ENCODE measurements at regions not wholly inside any gene's neighbourhood (a gene's known extent, or its start where the extent isn't known, plus 50 kb on each side); places are given as distances from the start of the nearest gene placed in this dataset.

- no peak overlapping the region for H2AFZ ChIP-seq (ENCODE audit: low read length)
- H3K9me3 ChIP-seq (ENCODE audit: low read depth, low read length): no peaks in the 10 kb centered on the region
- no peak overlapping the region for H3K27ac ChIP-seq (ENCODE audit: low read depth, low read length)
- DNase-seq (ENCODE audit: insufficient read length, low spot score, missing footprints): no peak
- H3K36me3 ChIP-seq (ENCODE audit: insufficient read depth, low read length): no peaks in the 10 kb centered on the region
- no peaks in the 10 kb centered on the region for H3K4me1 ChIP-seq (ENCODE audit: insufficient read depth, low read length)
- no peaks in the 10 kb centered on the region for H4K20me1 ChIP-seq (ENCODE audit: insufficient read depth, low read length)
- no peaks in the 10 kb centered on the region for H3K79me2 ChIP-seq (ENCODE audit: insufficient read depth, low read length)
- no peaks in the 10 kb centered on the region for H3K27me3 ChIP-seq (ENCODE audit: insufficient read depth, low read length)
- H3K4me3 ChIP-seq (ENCODE audit: insufficient read depth, low read length): no peak overlapping the region
- H3K4me2 ChIP-seq (ENCODE audit: insufficient read depth, low read length): no peak overlapping the region
- TF ChIP-seq, protein P1, sequence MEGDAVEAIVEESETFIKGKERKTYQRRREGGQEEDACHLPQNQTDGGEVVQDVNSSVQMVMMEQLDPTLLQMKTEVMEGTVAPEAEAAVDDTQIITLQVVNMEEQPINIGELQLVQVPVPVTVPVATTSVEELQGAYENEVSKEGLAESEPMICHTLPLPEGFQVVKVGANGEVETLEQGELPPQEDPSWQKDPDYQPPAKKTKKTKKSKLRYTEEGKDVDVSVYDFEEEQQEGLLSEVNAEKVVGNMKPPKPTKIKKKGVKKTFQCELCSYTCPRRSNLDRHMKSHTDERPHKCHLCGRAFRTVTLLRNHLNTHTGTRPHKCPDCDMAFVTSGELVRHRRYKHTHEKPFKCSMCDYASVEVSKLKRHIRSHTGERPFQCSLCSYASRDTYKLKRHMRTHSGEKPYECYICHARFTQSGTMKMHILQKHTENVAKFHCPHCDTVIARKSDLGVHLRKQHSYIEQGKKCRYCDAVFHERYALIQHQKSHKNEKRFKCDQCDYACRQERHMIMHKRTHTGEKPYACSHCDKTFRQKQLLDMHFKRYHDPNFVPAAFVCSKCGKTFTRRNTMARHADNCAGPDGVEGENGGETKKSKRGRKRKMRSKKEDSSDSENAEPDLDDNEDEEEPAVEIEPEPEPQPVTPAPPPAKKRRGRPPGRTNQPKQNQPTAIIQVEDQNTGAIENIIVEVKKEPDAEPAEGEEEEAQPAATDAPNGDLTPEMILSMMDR (IDR thresholded peaks at IDR 0.05; ENCODE audit: extremely low read depth, low read depth, low read length): no peak
Measured at GRCh38 chr5:28281351-28281750, 1243.0 kb upstream of the CDH9 start.

DNA sequence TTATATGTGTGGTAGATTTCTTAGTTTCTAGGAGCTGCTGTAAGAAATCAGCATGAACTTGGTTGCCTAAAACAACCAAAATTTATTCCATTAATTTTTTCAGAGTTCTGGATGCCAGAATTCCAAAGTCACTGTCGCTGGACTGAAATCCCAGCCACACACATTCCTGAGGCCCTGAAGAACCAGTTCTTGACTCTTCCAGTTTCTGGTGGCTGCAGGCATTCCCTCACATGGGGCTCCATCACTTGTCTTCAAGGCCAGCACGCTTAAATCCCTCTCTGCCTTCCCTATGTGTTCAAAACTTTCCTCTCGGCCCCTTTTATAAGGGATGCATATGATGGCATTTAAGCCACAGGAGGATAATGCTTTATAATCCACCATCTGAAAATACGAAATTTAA is 1237.5 kb upstream of the CDH9 start:
- Histone ChIP-seq H3K27ac (ENCODE audit: low read depth, low read length) (no peak overlapping the region), H3K27me3 (ENCODE audit: insufficient read depth, low read length) (no peaks in the 10 kb centered on the region), H3K4me1 (ENCODE audit: insufficient read depth, low read length) (no peaks in the 10 kb centered on the region), H3K4me3 (ENCODE audit: insufficient read depth, low read length) (no peak overlapping the region), H3K79me2 (ENCODE audit: insufficient read depth, low read length) (no peaks in the 10 kb centered on the region), H2AFZ (ENCODE audit: low read length) (no peak overlapping the region), H3K9me3 (ENCODE audit: low read depth, low read length) (no peaks in the 10 kb centered on the region), H3K36me3 (ENCODE audit: insufficient read depth, low read length) (no peaks in the 10 kb centered on the region), H4K20me1 (ENCODE audit: insufficient read depth, low read length) (no peaks in the 10 kb centered on the region), H3K4me2 (ENCODE audit: insufficient read depth, low read length) (no peak overlapping the region)
- TF ChIP-seq, protein P1 (IDR thresholded peaks at IDR 0.05; ENCODE audit: extremely low read depth, low read depth, low read length): no peak
- no peak for DNase-seq (ENCODE audit: insufficient read length, low spot score, missing footprints)

DNA sequence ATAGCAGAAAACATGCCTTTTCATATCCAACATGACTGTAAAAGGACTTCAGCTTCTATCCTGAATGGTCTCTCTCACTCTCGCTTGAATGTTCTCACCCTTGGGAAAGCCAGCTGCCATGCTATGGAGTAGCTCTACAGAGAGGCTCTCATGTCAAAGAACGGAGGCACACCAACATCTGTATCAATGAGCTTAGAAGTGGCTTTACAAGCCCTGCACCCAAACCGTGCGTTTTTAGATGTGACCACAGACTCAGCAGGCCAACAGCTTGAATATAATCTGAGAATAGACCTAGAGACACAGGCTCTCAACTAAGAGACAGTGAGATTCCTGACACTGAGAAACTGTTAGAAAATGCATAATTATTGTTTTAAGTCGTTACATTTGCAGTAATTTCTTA is 1231.6 kb upstream of the CDH9 start:
- no peaks in the 10 kb centered on the region for H3K9me3 ChIP-seq (ENCODE audit: low read depth, low read length)
- H3K4me3 ChIP-seq (ENCODE audit: insufficient read depth, low read length): no peak overlapping the region
- DNase-seq (ENCODE audit: insufficient read length, low spot score, missing footprints): no peak
- no peaks in the 10 kb centered on the region for H3K27me3 ChIP-seq (ENCODE audit: insufficient read depth, low read length)
- no peak overlapping the region for H3K4me2 ChIP-seq (ENCODE audit: insufficient read depth, low read length)
- TF ChIP-seq, protein P1 (IDR thresholded peaks at IDR 0.05; ENCODE audit: extremely low read depth, low read depth, low read length): no peak
- no peaks in the 10 kb centered on the region for H3K4me1 ChIP-seq (ENCODE audit: insufficient read depth, low read length)
- H2AFZ ChIP-seq (ENCODE audit: low read length): no peak overlapping the region
- H3K79me2 ChIP-seq (ENCODE audit: insufficient read depth, low read length): no peaks in the 10 kb centered on the region
- no peak overlapping the region for H3K27ac ChIP-seq (ENCODE audit: low read depth, low read length)
- H4K20me1 ChIP-seq (ENCODE audit: insufficient read depth, low read length): no peaks in the 10 kb centered on the region
- H3K36me3 ChIP-seq (ENCODE audit: insufficient read depth, low read length): no peaks in the 10 kb centered on the region

- H3K4me2 ChIP-seq (ENCODE audit: insufficient read depth, low read length): no peak overlapping the region
- H3K27ac ChIP-seq (ENCODE audit: low read depth, low read length): no peak overlapping the region
- DNase-seq (ENCODE audit: insufficient read length, low spot score, missing footprints): no peak
- no peaks in the 10 kb centered on the region for H3K4me1 ChIP-seq (ENCODE audit: insufficient read depth, low read length)
- no peaks in the 10 kb centered on the region for H3K79me2 ChIP-seq (ENCODE audit: insufficient read depth, low read length)
- H3K36me3 ChIP-seq (ENCODE audit: insufficient read depth, low read length): no peaks in the 10 kb centered on the region
- H3K9me3 ChIP-seq (ENCODE audit: low read depth, low read length): no peaks in the 10 kb centered on the region
- no peaks in the 10 kb centered on the region for H4K20me1 ChIP-seq (ENCODE audit: insufficient read depth, low read length)
- H3K4me3 ChIP-seq (ENCODE audit: insufficient read depth, low read length): no peak overlapping the region
- TF ChIP-seq, protein P1 (IDR thresholded peaks at IDR 0.05; ENCODE audit: extremely low read depth, low read depth, low read length): no peak
- no peaks in the 10 kb centered on the region for H3K27me3 ChIP-seq (ENCODE audit: insufficient read depth, low read length)
- no peak overlapping the region for H2AFZ ChIP-seq (ENCODE audit: low read length)
Measured at GRCh38 chr5:28265877-28266276, 1227.5 kb upstream of the CDH9 start.

Measured in osteoblast (primary cell).